ENCODE measurements at regions not wholly inside any gene's neighbourhood (a gene's known extent, or its start where the extent isn't known, plus 50 kb on each side); places are given as distances from the start of the nearest gene placed in this dataset.

DNA sequence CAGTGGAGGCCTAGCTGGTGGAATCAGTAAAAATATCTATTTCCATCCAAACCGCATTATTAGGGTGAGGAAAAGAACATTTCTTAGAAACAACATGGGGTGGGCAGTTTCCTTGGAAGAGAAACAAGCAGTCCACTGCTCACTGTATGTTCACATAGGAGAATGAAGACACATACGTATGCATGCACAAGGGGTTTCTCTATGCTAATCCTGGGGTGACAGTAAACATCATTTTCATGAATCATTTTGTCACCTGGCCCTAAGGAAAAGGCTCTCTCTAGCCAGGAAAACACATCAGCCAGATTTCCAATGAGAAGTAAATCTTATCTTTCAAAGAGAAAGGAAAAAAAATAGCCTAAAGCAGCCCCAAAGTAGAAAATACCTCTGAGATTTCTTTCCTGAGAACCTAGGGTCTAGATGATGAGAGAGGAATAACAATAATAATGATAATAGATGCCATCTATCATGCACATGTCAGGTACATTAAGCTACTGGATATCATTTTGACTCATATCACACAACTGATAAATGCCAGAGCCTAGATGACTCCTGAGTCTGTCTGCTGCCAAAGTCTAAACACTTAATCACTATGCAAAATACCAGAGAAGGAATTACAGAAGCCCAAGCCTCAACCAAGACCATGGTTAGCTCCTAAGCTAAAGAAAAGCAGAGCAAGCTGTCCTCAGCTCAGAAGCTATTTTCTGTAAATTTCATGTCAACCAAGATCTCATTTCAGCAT, 520.5 kb upstream of the TMPO start:
- TF ChIP-seq, protein P1, sequence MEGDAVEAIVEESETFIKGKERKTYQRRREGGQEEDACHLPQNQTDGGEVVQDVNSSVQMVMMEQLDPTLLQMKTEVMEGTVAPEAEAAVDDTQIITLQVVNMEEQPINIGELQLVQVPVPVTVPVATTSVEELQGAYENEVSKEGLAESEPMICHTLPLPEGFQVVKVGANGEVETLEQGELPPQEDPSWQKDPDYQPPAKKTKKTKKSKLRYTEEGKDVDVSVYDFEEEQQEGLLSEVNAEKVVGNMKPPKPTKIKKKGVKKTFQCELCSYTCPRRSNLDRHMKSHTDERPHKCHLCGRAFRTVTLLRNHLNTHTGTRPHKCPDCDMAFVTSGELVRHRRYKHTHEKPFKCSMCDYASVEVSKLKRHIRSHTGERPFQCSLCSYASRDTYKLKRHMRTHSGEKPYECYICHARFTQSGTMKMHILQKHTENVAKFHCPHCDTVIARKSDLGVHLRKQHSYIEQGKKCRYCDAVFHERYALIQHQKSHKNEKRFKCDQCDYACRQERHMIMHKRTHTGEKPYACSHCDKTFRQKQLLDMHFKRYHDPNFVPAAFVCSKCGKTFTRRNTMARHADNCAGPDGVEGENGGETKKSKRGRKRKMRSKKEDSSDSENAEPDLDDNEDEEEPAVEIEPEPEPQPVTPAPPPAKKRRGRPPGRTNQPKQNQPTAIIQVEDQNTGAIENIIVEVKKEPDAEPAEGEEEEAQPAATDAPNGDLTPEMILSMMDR (IDR thresholded peaks at IDR 0.05; ENCODE audit: borderline replicate concordance, insufficient read depth, low read depth, low read length): no peak
- H3K4me3 ChIP-seq (ENCODE audit: low read depth, low read length): no peak overlapping the region

DNA sequence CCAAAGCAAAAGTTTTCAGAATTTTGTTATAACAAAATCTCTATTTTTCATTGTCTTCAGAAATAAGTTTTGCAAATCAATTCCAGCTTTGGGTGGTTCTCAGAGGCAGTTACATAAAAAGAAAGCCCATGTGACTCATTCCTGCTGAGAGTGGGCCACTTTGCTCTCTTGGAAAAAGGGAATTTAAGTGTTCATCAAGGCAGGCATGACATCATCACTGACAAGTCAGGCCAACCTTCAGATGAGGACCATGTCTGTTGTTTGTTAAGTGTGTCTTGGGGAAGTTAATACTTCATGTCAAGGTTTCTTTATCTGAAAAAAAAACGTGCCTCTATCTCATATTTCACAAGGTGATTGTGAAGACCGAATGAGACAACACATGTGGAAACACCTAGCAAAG, 519.8 kb upstream of the TMPO start:
- TF ChIP-seq, protein P1 (IDR thresholded peaks at IDR 0.05; ENCODE audit: borderline replicate concordance, insufficient read depth, low read depth, low read length): no peak
- no peak overlapping the region for H3K4me3 ChIP-seq (ENCODE audit: low read depth, low read length)

DNA sequence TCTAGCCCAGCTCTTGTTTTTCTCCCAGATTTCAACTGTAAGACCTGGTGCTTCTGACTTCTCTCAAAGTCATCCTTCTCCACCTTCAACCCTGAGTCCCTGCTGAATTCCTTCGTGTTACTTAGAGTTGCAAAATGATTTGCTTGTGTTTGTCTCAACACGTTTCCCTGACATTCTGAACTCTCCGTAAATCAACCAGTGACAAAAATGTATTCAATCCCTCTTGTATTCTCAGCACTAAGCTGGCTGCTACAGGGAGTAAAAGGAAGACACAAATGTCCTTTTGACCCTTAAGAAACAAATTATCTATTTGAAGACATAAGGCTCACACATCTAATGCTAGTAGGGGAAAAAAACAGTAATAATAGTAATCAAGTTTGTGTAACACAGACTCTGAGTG, 514.0 kb upstream of the TMPO start:
- H3K4me3 ChIP-seq (ENCODE audit: low read depth, low read length): no peak overlapping the region
- TF ChIP-seq, protein P1 (IDR thresholded peaks at IDR 0.05; ENCODE audit: borderline replicate concordance, insufficient read depth, low read depth, low read length): no peak

DNA sequence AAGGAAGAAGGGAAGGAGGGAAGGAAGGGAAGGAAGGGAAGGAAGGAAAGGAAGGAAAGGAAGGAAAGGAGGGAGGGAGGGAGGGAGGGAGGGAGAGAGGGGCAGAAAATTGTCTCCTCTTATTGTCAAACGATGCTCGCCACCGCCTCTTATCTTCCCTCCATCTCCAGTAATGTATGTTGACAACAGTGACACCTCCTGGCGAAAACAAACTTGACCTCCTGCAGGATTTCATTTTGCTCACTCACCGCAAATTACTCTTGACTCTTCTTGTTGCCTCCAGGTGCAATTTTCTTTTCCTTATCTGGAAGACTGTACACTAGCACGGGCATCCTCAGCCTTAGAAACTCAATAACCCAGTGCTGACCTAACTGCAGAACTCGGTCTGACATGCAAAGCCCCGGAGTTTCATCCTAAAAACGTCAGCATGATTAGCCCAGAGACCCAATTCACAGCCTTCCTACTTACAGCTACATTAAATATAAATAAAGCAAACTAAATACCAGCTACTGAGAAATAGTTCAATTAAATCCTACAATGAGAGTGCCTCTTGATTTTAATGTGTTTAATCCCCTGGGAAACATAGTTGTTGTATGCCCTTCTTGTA, 512.4 kb upstream of the TMPO start:
- TF ChIP-seq, protein P1 (IDR thresholded peaks at IDR 0.05; ENCODE audit: borderline replicate concordance, insufficient read depth, low read depth, low read length): peak; percentile 51; the same call in 1 of the 2 replicates
- no peak overlapping the region for H3K4me3 ChIP-seq (ENCODE audit: low read depth, low read length)

DNA sequence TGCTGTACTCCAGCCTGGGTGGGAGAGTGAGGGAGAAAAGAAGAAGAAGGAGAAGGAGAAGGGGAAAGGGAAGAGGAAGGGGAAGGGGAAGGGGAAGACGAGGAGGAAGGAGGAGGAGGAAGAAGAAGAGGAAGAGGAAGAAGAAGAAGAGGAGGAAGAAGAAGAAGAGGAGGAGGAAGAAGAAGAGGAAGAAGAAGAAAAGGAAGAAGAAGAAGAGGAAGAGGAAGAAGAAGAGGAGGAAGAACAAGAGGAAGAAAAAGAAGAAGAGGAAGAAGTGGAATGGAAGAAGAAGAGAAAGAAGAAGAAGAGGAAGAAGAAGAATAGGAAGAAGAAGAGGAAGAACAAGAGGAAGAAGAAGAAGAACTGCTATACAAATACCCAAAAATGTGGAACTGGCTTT, 507.4 kb upstream of the TMPO start:
- TF ChIP-seq, protein P1 (IDR thresholded peaks at IDR 0.05; ENCODE audit: borderline replicate concordance, insufficient read depth, low read depth, low read length): no peak
- no peak overlapping the region for H3K4me3 ChIP-seq (ENCODE audit: low read depth, low read length)

DNA sequence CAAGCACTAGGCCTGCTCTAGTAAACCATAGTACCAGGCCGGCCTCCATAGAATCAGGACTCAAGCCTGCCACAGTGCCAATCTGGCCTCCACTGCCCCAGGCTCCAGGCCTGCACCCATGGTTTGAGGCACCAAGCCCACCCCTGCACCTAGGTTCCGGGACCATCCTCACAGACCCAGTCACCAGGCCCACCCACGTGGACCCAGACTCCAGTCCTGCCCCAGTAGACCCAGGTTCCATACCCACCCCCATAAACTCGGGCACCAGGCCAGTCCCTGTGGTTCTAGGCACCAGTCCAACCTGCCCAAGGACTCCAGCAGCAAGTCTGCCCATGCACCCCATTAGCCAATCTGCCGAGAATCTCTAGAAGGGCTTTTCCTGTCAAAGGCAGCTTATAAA, 501.8 kb upstream of the TMPO start:
- TF ChIP-seq, protein P1 (IDR thresholded peaks at IDR 0.05; ENCODE audit: borderline replicate concordance, insufficient read depth, low read depth, low read length): no peak
- no peak overlapping the region for H3K4me3 ChIP-seq (ENCODE audit: low read depth, low read length)

DNA sequence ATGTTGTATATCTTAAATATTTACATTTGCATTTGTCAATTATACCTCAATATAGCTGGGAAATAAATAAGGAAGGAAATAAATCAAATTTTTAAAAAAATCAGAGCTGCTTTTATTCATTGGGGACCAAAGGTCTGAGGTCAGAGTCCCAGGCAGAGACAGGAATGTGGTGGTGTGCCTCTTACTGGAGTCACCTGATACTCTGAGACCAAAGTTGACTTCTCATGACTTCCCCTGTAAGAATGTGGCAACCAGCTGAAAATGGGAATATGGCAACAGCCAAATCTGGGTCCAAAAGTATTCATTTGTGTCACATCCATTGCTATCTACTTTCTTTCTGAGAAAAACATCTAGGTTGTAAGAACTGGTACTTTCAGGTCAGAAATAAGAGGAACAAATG, 496.6 kb upstream of the TMPO start:
- TF ChIP-seq, protein P1 (IDR thresholded peaks at IDR 0.05; ENCODE audit: borderline replicate concordance, insufficient read depth, low read depth, low read length): no peak

More for the DNA sequence above, 496.6 kb upstream of the TMPO start:
- no peak overlapping the region for H3K4me3 ChIP-seq (ENCODE audit: low read depth, low read length)

Data from GM12875 (cell line).